HG03432 (cell line): ENCODE measurements at regions not wholly inside any gene's neighbourhood (a gene's known extent, or its start where the extent isn't known, plus 50 kb on each side); places are given as distances from the start of the nearest gene placed in this dataset.
"Not testable (repeated sequence)": the region's sequence is repeated elsewhere in the genome, so short reads cannot be mapped to it uniquely, and the experiment has no call there.

Experiments
- ATAC-seq: cut with Tn5 transposase; IDR thresholded peaks from one replicate; pipeline ENCODE4 v1.9.1; 2021; ENCODE audit warnings: mild to moderate bottlenecking, moderate library complexity; ENCODE audit not compliant: unreplicated experiment

- ATAC-seq = no peak
These were observed 338.0 kb downstream of the TEX29 start for GRCh38 chr13:111658145-111659100.

GRCh38 chr13:111659219-111659775 is 338.9 kb downstream of the TEX29 start:
- no peak for ATAC-seq

GRCh38 chr13:111659842-111660241 is 339.4 kb downstream of the TEX29 start:
- no peak for ATAC-seq

DNA sequence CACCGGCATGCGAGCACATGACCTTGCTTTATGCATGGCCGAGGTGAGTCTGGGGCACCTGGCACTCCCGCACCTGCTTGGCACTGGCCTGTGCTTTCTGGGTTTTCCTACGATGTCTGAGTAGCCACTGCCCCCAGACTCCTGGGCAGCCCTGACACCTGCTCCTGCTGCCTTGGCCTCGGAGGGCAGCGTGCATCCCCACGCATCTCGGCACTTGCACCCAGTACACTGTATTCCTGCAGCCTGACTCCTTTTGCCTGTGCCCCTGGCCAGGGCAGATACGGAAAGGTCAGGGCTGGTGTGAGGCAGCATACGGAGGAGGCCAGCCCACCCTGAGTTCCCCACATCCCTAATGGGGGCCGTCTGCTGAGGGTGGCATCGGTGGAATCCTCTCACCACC is 340.6 kb downstream of the TEX29 start:
- ATAC-seq = no peak

DNA sequence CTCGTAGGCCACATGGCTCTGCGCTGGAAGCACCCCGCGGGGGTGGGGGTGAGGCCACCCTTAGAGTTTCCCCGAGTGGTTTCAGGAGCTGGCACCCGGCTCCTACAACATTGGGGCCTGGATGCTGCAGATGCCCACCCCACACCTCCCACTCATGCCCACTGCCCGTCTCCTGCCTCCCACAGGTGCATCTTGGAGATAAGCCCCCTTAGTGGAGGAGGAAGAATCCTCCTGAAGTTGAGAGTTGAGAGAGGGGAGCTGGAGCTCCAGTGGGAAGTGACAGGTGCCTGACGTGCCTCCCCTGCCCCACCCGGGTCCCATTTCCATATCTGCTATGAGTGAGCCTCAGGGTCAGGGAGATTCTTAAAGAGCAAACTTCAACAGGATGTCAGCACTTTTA is 341.3 kb downstream of the TEX29 start:
- no peak for ATAC-seq

DNA sequence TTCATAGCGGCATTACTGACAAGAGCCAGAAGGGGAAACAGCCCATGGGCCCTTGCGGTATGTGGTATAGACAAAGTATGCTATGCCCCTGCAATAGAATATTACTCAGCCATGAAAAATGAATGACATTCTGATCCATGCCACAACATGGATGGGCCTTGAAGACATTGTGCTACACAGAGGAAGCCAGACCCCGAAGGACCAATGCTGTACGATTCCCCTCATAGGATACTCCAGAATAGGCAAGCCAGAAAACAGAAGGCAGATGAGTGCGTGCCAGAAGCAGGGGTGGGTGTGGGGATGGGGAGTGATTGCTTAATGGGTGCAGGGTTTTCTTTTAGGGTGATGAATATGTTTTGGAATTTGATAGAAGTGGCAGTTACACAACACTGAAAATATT is 342.0 kb downstream of the TEX29 start:
- no peak for ATAC-seq

GRCh38 chr13:111662895-111663294 is 342.5 kb downstream of the TEX29 start:
- ATAC-seq = no peak

- ATAC-seq = no peak
These were observed 343.1 kb downstream of the TEX29 start for GRCh38 chr13:111663505-111663904.

DNA sequence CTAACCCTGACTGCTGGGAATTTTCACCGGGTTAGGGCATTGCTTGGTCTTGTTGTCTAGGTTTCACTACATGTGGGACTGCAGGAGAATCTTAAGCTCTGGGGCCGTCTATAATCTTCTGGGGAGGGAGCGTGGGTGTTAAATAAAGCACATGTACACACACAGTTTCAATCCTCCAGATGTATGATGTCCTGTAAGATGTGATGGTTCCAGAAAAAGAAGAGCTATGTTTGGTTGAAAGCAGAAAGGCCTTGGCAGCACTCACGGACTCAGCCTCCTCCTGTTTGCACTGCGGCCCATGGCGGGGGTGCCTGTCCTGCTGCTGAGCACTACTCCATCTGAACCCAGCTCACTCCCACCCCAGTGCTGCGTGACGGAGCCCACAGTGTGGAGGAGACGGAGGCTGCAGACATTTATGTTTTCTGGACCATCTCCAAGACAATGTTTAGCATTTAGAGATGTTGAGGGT is 343.5 kb downstream of the TEX29 start:
- ATAC-seq = no peak

- no peak for ATAC-seq
These were observed 344.3 kb downstream of the TEX29 start for GRCh38 chr13:111664696-111665095.

GRCh38 chr13:111665691-111666095 is 345.3 kb downstream of the TEX29 start:
- no peak for ATAC-seq

GRCh38 chr13:111666164-111666776 is 345.8 kb downstream of the TEX29 start:
- no peak for ATAC-seq

DNA sequence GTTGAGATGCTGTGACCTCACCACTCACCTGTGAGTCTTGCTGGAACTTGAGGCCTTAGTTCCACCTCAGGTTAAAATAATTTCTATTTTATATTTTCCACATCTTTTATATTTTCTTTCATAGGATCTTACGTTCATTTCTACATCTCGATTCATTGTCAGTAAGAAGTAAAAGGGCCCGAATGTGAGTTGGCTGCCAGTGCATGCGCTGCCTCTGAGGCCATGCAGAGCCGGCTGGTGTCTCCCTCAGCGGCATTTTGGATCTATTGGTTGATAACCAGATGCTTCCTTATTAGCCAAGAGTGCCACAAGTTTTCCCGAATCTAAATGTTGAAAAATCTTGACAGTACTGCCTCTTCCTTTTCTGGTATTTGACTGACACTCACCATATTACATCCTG is 347.3 kb downstream of the TEX29 start:
- ATAC-seq = no peak

DNA sequence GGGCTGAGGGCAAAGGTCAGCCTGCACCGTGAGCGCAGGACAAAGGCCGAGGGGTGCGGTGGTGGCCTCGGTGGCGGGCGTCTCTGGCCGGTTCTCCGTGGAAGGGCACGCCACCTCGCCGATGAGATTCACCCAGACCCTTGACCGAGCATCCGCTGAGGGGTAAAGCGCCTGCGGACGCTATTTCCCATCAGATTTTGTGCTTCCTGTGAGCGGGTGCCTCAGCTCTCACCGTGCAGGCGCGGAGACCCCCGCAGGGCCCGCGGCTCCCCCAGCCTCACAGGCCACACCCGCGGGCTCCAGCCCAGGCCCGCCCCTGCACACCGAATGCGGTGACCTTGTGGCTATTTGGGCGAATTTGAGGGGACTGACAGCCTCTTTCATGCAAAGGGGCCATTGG is 348.0 kb downstream of the TEX29 start:
- no peak for ATAC-seq

DNA sequence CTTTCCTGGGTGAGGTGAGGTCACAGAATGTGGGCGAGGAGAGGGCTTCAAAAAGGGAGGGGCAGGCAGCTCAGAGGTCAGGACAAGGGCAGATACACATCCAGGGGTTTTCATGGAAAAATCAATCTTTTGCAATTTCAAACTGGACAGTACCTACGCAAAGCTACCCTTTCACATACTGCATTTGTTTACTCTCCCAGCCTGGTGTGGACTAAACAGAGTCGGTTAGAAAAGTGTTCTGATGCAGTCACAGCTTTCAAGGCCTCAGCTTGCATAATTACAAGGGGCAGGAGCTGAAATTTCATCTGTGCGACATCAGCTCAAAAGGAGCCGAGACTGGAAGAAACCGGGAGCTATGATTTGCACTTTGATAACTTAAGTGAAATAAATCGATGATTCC is 351.8 kb downstream of the TEX29 start:
- not testable (repeated sequence) for ATAC-seq

GRCh38 chr13:111678120-111678882 is 357.9 kb downstream of the TEX29 start:
- not testable (repeated sequence) for ATAC-seq

DNA sequence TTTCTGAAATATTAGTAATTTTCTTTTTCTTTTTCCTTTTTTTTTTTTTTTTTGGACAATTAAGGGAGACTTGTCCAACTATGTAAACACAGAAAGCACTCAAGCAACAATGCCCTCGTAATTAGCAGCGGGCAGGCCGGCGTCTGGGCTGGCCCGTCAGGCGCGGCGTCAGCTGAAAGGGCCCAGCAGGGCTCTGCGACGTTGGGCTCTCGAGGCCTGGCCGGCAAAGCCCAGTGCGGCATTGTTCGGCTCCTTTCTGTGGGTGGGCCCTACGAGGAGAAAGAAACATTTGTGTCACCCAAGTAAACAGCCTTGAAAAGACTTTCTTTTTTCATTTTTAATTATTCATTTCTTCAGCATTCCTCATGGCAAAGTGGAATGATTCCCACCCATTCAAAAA is 359.2 kb downstream of the TEX29 start:
- not testable (repeated sequence) for ATAC-seq

GRCh38 chr13:111680100-111680499 is 359.7 kb downstream of the TEX29 start:
- not testable (repeated sequence) for ATAC-seq

DNA sequence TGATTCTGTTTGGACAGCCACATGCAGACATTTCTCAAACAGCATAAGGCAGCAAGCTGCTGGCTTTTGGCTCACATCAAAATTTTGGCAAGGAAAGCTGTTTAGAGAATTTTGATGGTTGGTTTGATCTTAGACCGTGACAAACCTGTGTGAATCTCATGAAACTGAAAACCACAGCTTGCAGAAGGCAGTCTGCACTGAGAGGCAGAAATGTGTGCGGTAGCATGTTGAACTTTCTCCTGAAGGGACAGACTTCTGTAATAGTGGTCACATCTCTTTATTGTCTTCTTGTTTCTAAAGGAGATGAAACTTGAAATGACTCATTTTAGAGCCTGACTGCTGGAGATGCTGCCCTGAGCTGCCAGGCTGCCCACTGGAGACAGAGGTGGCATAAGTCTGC is 371.6 kb downstream of the TEX29 start:
- ATAC-seq = peak; percentile 83

- not testable (repeated sequence) for ATAC-seq
These were observed 370.8 kb upstream of the SOX1 start for GRCh38 chr13:111696121-111696520.

DNA sequence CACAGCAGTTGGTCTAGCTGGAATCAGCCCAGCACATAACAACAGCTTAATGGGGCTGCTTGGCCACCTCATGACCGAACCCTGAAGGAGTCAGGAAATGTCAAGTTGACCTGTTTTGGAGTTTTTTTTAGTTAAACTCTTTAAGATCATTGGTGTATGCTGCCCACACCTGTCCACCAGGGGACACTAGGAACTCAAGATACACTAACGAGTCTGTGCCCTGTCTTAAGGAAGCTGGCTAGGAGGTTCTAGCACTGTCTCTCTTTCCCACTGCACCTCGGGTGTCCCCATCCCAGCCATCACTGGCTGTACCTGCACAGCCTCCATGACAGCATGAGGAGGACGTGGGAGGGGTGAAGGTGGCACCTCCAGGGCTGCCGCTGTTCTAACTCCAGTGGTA is 364.9 kb upstream of the SOX1 start:
- not testable (repeated sequence) for ATAC-seq
